Activated B cell treated with CpG ODN at 0.5 μM for 24 hours (primary cell): ENCODE measurements at regions not wholly inside any gene's neighbourhood (a gene's known extent, or its start where the extent isn't known, plus 50 kb on each side); places are given as distances from the start of the nearest gene placed in this dataset.

Source experiments
- ATAC-seq: fragments of 200-7000 bp; cut with Tn5 transposase; one replicate; pipeline ENCODE4 v1.10.0; 2021; ENCODE audit warnings: low read depth, mild to moderate bottlenecking, moderate library complexity
- CTCF ChIA-PET: fragments of 350-600 bp; sonication (Branson Sonifier 250); formaldehyde crosslinking; loops from one replicate; lab custom pipeline; 2021; ENCODE audit warnings: antibody characterized with exemption; lab: Charles Lee
- POLR2A ChIA-PET: fragments of 350-600 bp; sonication (Branson Sonifier 250); formaldehyde crosslinking; loops from one replicate; lab custom pipeline; 2021; ENCODE audit warnings: antibody characterized with exemption; lab: Charles Lee
- DNase-seq: peaks from one replicate; pipeline ENCODE4 v3.0.0; 2022
- H3K27ac Mint-ChIP-seq: one replicate; pipeline ENCODE4 v1.8.0; 2020; ENCODE audit warnings: mixed read lengths
- H3K27me3 Mint-ChIP-seq: one replicate; pipeline ENCODE4 v1.8.0; 2021; ENCODE audit warnings: mixed read lengths
- H3K36me3 Mint-ChIP-seq: one replicate; pipeline ENCODE4 v1.8.0; 2021; ENCODE audit warnings: low read depth, mixed read lengths
- H3K4me1 Mint-ChIP-seq: one replicate; pipeline ENCODE4 v1.8.0; 2021; ENCODE audit warnings: mixed read lengths
- H3K4me3 Mint-ChIP-seq: one replicate; pipeline ENCODE4 v1.8.0; 2020; ENCODE audit warnings: mild to moderate bottlenecking, mixed read lengths
- H3K9me3 Mint-ChIP-seq: one replicate; pipeline ENCODE4 v1.8.0; 2020; ENCODE audit warnings: mixed read lengths
- CTCF ChIP-seq: fragments of 200-600 bp; IDR thresholded peaks from one replicate; pipeline ENCODE4 v1.8.0; 2022; ENCODE audit warnings: antibody characterized with exemption, mild to moderate bottlenecking
- intact Hi-C: fragments of 100-400 bp; cut with micrococcal nuclease; formaldehyde crosslinking; loops from one replicate; pipeline ENCODE4 v1.15.1; 2024

GRCh38 chr13:53562419-53562818 is 533.8 kb downstream of the OLFM4 start:
- intact Hi-C loops, result no loop called here
- Mint-ChIP-seq H3K36me3 (no peaks in the 10 kb centered on the region), H3K27ac (no peak overlapping the region), H3K9me3 (peaks cover 16% of the 10 kb centered on the region), H3K27me3 (no peaks in the 10 kb centered on the region), H3K4me3 (no peak overlapping the region), H3K4me1 (no peaks in the 10 kb centered on the region)
- ATAC-seq (no peak), DNase-seq (no peak)
- ChIA-PET CTCF (no interaction called here), POLR2A (no interaction called here)
- no peak for TF ChIP-seq CTCF

GRCh38 chr13:53568491-53568890 is 539.9 kb downstream of the OLFM4 start:
- Mint-ChIP-seq H3K27me3 (no peaks in the 10 kb centered on the region), H3K9me3 (peaks cover 8% of the 10 kb centered on the region), H3K36me3 (no peaks in the 10 kb centered on the region), H3K4me3 (no peak overlapping the region), H3K27ac (no peak overlapping the region), H3K4me1 (no peaks in the 10 kb centered on the region)
- intact Hi-C loops, result no loop called here
- ATAC-seq (no peak), DNase-seq (no peak)
- CTCF ChIA-PET, result no interaction called here
- no peak for TF ChIP-seq CTCF
- POLR2A ChIA-PET, result no interaction called here

- H3K27me3 Mint-ChIP-seq, result no peaks in the 10 kb centered on the region
Measured at GRCh38 chr13:53569453-53569852, 540.8 kb downstream of the OLFM4 start.

GRCh38 chr13:53601113-53601512 is 572.5 kb downstream of the OLFM4 start:
- no peaks in the 10 kb centered on the region for H3K4me1 Mint-ChIP-seq
- no peaks in the 10 kb centered on the region for H3K27me3 Mint-ChIP-seq
- DNase-seq, result no peak
- H3K36me3 Mint-ChIP-seq, result no peaks in the 10 kb centered on the region
- CTCF ChIA-PET, result no interaction called here
- intact Hi-C loops, result no loop called here
- no peak for ATAC-seq
- peaks cover 5% of the 10 kb centered on the region for H3K9me3 Mint-ChIP-seq
- no peak overlapping the region for H3K4me3 Mint-ChIP-seq
- TF ChIP-seq CTCF, result no peak
- POLR2A ChIA-PET, result no interaction called here
- no peak overlapping the region for H3K27ac Mint-ChIP-seq

More at GRCh38 chr13:53569453-53569852, 540.8 kb downstream of the OLFM4 start:
- TF ChIP-seq CTCF, result no peak
- ATAC-seq (no peak), DNase-seq (no peak)
- intact Hi-C loops, result no loop called here
- Mint-ChIP-seq H3K9me3 (peaks cover 4% of the 10 kb centered on the region), H3K4me1 (no peaks in the 10 kb centered on the region), H3K36me3 (no peaks in the 10 kb centered on the region), H3K27ac (no peak overlapping the region), H3K4me3 (no peak overlapping the region)
- CTCF ChIA-PET, result no interaction called here
- POLR2A ChIA-PET, result no interaction called here

GRCh38 chr13:53605326-53605725 is 576.7 kb downstream of the OLFM4 start:
- ChIA-PET CTCF (no interaction called here), POLR2A (no interaction called here)
- TF ChIP-seq CTCF, result no peak
- DNase-seq (no peak), ATAC-seq (no peak)
- Mint-ChIP-seq H3K27ac (no peak overlapping the region), H3K36me3 (no peaks in the 10 kb centered on the region), H3K4me3 (no peak overlapping the region), H3K9me3 (peaks cover 8% of the 10 kb centered on the region), H3K4me1 (no peaks in the 10 kb centered on the region), H3K27me3 (no peaks in the 10 kb centered on the region)
- intact Hi-C loops, result no loop called here
